ENCODE measurements at regions not wholly inside any gene's neighbourhood (a gene's known extent, or its start where the extent isn't known, plus 50 kb on each side); places are given as distances from the start of the nearest gene placed in this dataset.

DNA sequence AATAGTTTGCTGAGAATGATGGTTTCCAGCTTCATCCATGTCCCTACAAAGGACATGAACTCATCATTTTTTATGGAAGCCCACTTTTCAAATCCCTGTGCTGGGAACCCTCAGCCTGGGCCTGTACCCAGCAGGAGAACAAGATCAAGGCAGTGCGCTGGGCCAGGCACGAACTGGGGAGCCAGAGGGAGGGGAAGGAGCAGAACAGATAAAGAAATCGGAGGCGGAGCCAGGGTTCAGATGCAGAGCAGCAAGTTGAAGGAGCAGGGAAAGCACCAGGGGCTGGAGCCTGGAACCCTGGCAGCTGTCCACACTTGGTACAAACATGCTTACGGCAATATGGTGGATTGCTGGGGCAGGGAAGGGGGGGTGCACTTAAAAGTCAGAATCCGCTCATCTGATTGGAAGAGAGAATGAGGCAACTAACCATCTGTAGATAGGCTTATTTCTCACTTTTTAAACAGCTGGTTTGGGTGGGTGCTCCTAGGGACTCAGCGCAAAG is 107.5 kb downstream of the NOG start:
- Histone ChIP-seq H3K9me2 (ENCODE audit: insufficient read depth) (no peaks in the 10 kb centered on the region), H3F3A (ENCODE audit: insufficient read depth, low read depth) (peaks cover 29% of the 10 kb centered on the region), H4K20me1 (ENCODE audit: insufficient read depth) (no peaks in the 10 kb centered on the region), H3K36me3 (ENCODE audit: low read depth) (no peaks in the 10 kb centered on the region), H3K4me3 (no peak overlapping the region), H3K27ac (no peak overlapping the region), H2AFZ (no peak overlapping the region), H3K4me2 (no peak overlapping the region), H3K9me3 (ENCODE audit: insufficient read depth, low read depth) (no peaks in the 10 kb centered on the region), H3K27me3 (ENCODE audit: insufficient read depth, low read depth) (no peaks in the 10 kb centered on the region), H3K79me2 (ENCODE audit: low read depth) (no peaks in the 10 kb centered on the region), H3K4me1 (replicated peaks; ENCODE audit: insufficient read depth) (peaks cover 39% of the 10 kb centered on the region)
- DNase-seq = no peak
- intact Hi-C loops (cut with micrococcal nuclease; ENCODE audit: unreplicated experiment) = no loop called here
- no peak for TF ChIP-seq EZH2 (IDR thresholded peaks at IDR 0.05; ENCODE audit: low read depth)
- TF ChIP-seq, protein P1, sequence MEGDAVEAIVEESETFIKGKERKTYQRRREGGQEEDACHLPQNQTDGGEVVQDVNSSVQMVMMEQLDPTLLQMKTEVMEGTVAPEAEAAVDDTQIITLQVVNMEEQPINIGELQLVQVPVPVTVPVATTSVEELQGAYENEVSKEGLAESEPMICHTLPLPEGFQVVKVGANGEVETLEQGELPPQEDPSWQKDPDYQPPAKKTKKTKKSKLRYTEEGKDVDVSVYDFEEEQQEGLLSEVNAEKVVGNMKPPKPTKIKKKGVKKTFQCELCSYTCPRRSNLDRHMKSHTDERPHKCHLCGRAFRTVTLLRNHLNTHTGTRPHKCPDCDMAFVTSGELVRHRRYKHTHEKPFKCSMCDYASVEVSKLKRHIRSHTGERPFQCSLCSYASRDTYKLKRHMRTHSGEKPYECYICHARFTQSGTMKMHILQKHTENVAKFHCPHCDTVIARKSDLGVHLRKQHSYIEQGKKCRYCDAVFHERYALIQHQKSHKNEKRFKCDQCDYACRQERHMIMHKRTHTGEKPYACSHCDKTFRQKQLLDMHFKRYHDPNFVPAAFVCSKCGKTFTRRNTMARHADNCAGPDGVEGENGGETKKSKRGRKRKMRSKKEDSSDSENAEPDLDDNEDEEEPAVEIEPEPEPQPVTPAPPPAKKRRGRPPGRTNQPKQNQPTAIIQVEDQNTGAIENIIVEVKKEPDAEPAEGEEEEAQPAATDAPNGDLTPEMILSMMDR (conservative IDR thresholded peaks at IDR 0.05) = no peak
- BruUV-seq (replicated peaks) = no TSS peak
- CTCF ChIA-PET = no interaction called here
- POLR2A ChIA-PET (ENCODE audit: unreplicated experiment) = no interaction called here

DNA sequence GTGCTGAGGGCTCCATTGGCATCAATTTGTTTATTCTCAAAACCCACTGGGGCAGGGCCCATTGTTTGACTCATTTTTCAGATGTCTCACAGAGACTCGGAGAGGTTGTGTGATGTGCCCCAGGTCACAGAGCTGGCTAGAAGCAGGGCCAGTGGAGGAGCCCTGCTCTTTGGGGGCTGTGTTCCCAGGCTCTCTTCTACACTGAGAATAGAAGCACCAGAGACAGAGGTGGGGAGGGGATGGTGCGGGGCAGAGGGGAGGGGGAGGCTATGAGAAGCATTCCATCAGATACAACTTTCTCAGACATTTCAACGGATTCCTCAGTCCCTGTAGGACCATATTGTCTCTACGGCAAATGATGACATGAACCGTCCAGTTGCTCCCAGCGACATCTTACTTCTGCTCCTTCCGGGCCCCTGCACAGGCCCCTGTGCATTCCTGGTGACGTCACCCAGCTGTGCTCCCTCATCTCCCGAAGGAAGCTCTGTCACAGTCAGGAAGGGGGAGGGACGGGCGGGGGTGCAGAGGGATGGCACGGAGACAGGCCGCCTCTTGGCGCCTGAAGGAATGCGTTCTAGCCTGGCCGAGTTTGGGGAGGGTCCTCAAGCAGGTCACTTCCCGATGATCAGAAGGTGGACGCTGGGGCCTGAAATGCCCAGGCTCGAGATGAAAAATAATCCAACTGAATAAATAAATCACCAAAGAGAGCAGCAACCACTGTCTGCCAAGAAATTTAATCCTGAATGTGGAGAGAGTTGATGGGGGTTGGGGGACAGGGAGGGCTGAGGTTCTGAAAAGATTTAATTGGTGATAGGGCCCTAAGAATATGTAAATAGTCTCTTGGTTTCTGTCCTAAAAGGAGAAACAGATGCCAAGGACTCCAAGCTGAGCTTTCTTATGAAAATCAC is 114.1 kb downstream of the NOG start:
- Histone ChIP-seq H3F3A (ENCODE audit: insufficient read depth, low read depth) (no peaks in the 10 kb centered on the region), H3K4me3 (no peak overlapping the region), H3K9me2 (ENCODE audit: insufficient read depth) (no peaks in the 10 kb centered on the region), H4K20me1 (ENCODE audit: insufficient read depth) (no peaks in the 10 kb centered on the region), H3K9me3 (ENCODE audit: insufficient read depth, low read depth) (no peaks in the 10 kb centered on the region), H3K27ac (no peak overlapping the region), H3K79me2 (ENCODE audit: low read depth) (no peaks in the 10 kb centered on the region), H3K4me2 (no peak overlapping the region), H3K36me3 (ENCODE audit: low read depth) (no peaks in the 10 kb centered on the region), H3K4me1 (replicated peaks; ENCODE audit: insufficient read depth) (no peaks in the 10 kb centered on the region; the same call in 1 of the 2 replicates), H2AFZ (no peak overlapping the region), H3K27me3 (ENCODE audit: insufficient read depth, low read depth) (no peaks in the 10 kb centered on the region)
- no TSS peak for BruUV-seq (replicated peaks)
- ChIA-PET POLR2A (ENCODE audit: unreplicated experiment) (no interaction called here), CTCF (no interaction called here)
- no peak for TF ChIP-seq EZH2 (IDR thresholded peaks at IDR 0.05; ENCODE audit: low read depth)
- TF ChIP-seq, protein P1 (conservative IDR thresholded peaks at IDR 0.05) = no peak
- DNase-seq = no peak
- intact Hi-C loops (cut with micrococcal nuclease; ENCODE audit: unreplicated experiment) = no loop called here

DNA sequence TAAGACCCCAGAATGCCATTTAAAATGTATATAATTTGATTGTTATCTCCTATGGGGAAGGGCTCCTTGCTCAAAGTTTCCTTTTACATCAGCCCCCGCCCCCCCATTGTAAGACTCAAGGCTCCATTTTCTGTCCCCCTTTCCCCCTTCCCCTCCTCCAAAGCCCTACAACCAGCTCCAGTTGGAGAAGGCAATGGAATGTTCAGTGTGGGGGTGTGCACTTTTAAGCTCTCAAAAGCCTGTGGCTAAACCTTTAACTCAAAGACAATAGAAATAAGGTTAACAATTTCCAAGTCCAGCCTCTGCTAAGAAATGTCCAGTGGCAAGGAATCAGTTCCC is 114.7 kb downstream of the NOG start:
- no peaks in the 10 kb centered on the region; the same call in 1 of the 2 replicates for H3K4me1 ChIP-seq (replicated peaks; ENCODE audit: insufficient read depth)
- H3K27ac ChIP-seq = no peak overlapping the region
- ChIA-PET CTCF (no interaction called here), POLR2A (ENCODE audit: unreplicated experiment) (no interaction called here)
- H3K9me3 ChIP-seq (ENCODE audit: insufficient read depth, low read depth) = no peaks in the 10 kb centered on the region
- H3K4me3 ChIP-seq = no peak overlapping the region
- H3K9me2 ChIP-seq (ENCODE audit: insufficient read depth) = no peaks in the 10 kb centered on the region
- intact Hi-C loops (cut with micrococcal nuclease; ENCODE audit: unreplicated experiment) = no loop called here
- no peaks in the 10 kb centered on the region for H3K36me3 ChIP-seq (ENCODE audit: low read depth)
- no peak for DNase-seq
- TF ChIP-seq, protein P1 (conservative IDR thresholded peaks at IDR 0.05) = no peak
- no peaks in the 10 kb centered on the region for H3F3A ChIP-seq (ENCODE audit: insufficient read depth, low read depth)
- no TSS peak for BruUV-seq (replicated peaks)
- H2AFZ ChIP-seq = no peak overlapping the region
- no peak overlapping the region for H3K4me2 ChIP-seq
- H3K27me3 ChIP-seq (ENCODE audit: insufficient read depth, low read depth) = no peaks in the 10 kb centered on the region
- H3K79me2 ChIP-seq (ENCODE audit: low read depth) = no peaks in the 10 kb centered on the region
- H4K20me1 ChIP-seq (ENCODE audit: insufficient read depth) = no peaks in the 10 kb centered on the region
